ENCODE measurements at regions not wholly inside any gene's neighbourhood (a gene's known extent, or its start where the extent isn't known, plus 50 kb on each side); places are given as distances from the start of the nearest gene placed in this dataset.

- no peaks in the 10 kb centered on the region for H3K4me1 ChIP-seq
- no peak for TF ChIP-seq POLR2AphosphoS5 (IDR thresholded peaks at IDR 0.05; ENCODE audit: insufficient read depth in 1 of 2, low read depth in 1 of 2)
- TF ChIP-seq, protein P1, sequence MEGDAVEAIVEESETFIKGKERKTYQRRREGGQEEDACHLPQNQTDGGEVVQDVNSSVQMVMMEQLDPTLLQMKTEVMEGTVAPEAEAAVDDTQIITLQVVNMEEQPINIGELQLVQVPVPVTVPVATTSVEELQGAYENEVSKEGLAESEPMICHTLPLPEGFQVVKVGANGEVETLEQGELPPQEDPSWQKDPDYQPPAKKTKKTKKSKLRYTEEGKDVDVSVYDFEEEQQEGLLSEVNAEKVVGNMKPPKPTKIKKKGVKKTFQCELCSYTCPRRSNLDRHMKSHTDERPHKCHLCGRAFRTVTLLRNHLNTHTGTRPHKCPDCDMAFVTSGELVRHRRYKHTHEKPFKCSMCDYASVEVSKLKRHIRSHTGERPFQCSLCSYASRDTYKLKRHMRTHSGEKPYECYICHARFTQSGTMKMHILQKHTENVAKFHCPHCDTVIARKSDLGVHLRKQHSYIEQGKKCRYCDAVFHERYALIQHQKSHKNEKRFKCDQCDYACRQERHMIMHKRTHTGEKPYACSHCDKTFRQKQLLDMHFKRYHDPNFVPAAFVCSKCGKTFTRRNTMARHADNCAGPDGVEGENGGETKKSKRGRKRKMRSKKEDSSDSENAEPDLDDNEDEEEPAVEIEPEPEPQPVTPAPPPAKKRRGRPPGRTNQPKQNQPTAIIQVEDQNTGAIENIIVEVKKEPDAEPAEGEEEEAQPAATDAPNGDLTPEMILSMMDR (IDR thresholded peaks at IDR 0.05): no peak
- no peak for TF ChIP-seq POLR2A (IDR thresholded peaks at IDR 0.05)
- H3K27ac ChIP-seq: no peak overlapping the region
- intact Hi-C loops (cut with DNase I): no loop called here
- no peaks in the 10 kb centered on the region for H3K27me3 ChIP-seq
- H3K36me3 ChIP-seq: no peaks in the 10 kb centered on the region
- no peak for DNase-seq (ENCODE audit: extremely low spot score in 2 of 2)
- no peaks in the 10 kb centered on the region for H3K9me3 ChIP-seq
- no peak overlapping the region for H3K4me3 ChIP-seq
Measured at GRCh38 chr4:181258569-181258968, 984.6 kb upstream of the TENM3 start.

GRCh38 chr4:181259081-181259709 lies 984.0 kb upstream of the TENM3 start:
- no peaks in the 10 kb centered on the region for H3K27me3 ChIP-seq
- intact Hi-C loops (cut with DNase I): no loop called here
- no peak overlapping the region for H3K4me3 ChIP-seq
- H3K36me3 ChIP-seq: no peaks in the 10 kb centered on the region
- no peak for TF ChIP-seq POLR2A (IDR thresholded peaks at IDR 0.05)
- TF ChIP-seq POLR2AphosphoS5 (IDR thresholded peaks at IDR 0.05; ENCODE audit: insufficient read depth in 1 of 2, low read depth in 1 of 2): no peak
- TF ChIP-seq, protein P1 (IDR thresholded peaks at IDR 0.05): no peak
- no peaks in the 10 kb centered on the region for H3K9me3 ChIP-seq
- DNase-seq (ENCODE audit: extremely low spot score in 2 of 2): no peak
- no peaks in the 10 kb centered on the region for H3K4me1 ChIP-seq
- no peak overlapping the region for H3K27ac ChIP-seq

GRCh38 chr4:181261279-181261678 lies 981.9 kb upstream of the TENM3 start:
- intact Hi-C loops (cut with DNase I): no loop called here
- Histone ChIP-seq H3K36me3 (no peaks in the 10 kb centered on the region), H3K27me3 (no peaks in the 10 kb centered on the region), H3K4me3 (no peak overlapping the region), H3K27ac (no peak overlapping the region), H3K9me3 (no peaks in the 10 kb centered on the region), H3K4me1 (no peaks in the 10 kb centered on the region)
- TF ChIP-seq POLR2A (IDR thresholded peaks at IDR 0.05): no peak
- TF ChIP-seq POLR2AphosphoS5 (IDR thresholded peaks at IDR 0.05; ENCODE audit: insufficient read depth in 1 of 2, low read depth in 1 of 2): no peak
- TF ChIP-seq, protein P1 (IDR thresholded peaks at IDR 0.05): no peak
- DNase-seq (ENCODE audit: extremely low spot score in 2 of 2): no peak

DNA sequence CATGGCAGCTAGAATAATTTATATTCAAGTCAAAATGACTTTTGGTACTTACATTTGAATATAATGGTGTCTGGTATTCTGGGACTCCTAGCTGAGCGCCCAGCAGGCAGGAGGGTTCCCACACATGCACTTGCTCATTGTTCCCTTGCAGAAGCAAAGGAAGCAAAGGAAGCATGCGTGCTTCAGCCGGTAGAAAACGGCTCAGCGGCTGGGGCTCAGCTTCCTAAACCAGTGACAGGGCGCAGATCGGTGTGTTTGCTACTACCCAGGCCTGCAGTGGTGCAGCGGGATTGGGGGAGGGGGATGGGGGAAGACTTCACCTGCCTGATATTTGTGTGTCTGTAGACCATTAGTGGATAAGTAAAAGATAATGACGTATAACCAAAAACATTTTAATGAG lies 978.3 kb upstream of the TENM3 start:
- TF ChIP-seq POLR2A (IDR thresholded peaks at IDR 0.05): no peak
- TF ChIP-seq, protein P1 (IDR thresholded peaks at IDR 0.05): no peak
- TF ChIP-seq POLR2AphosphoS5 (IDR thresholded peaks at IDR 0.05; ENCODE audit: insufficient read depth in 1 of 2, low read depth in 1 of 2): no peak
- H3K9me3 ChIP-seq: no peaks in the 10 kb centered on the region
- no peak overlapping the region for H3K4me3 ChIP-seq
- no peaks in the 10 kb centered on the region for H3K36me3 ChIP-seq
- intact Hi-C loops (cut with DNase I): no loop called here
- DNase-seq (ENCODE audit: extremely low spot score in 2 of 2): no peak
- H3K27ac ChIP-seq: no peak overlapping the region
- no peaks in the 10 kb centered on the region for H3K27me3 ChIP-seq
- H3K4me1 ChIP-seq: no peaks in the 10 kb centered on the region

DNA sequence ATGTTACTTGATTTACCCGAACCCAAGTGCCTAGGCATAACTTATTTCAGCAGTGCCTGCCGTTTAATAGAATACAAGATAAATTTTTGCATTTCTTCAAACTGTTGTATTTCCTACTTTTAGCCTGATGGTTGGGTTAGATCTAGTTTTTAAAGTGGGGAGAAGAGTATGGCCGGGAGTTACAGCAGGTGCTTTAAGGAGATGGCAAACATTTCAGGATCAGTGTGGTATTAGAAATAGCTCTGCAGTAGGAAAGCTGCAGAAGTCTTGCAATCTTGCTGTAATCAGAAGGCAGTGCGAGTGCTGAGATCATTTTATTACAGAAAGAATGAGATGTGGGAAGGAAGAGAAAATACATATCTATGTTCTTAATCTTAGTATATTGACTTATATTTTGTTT lies 977.8 kb upstream of the TENM3 start:
- Histone ChIP-seq H3K27me3 (no peaks in the 10 kb centered on the region), H3K4me3 (no peak overlapping the region), H3K4me1 (no peaks in the 10 kb centered on the region), H3K36me3 (no peaks in the 10 kb centered on the region), H3K27ac (no peak overlapping the region), H3K9me3 (no peaks in the 10 kb centered on the region)
- intact Hi-C loops (cut with DNase I): no loop called here
- TF ChIP-seq, protein P1 (IDR thresholded peaks at IDR 0.05): no peak
- TF ChIP-seq POLR2A (IDR thresholded peaks at IDR 0.05) (no peak), POLR2AphosphoS5 (IDR thresholded peaks at IDR 0.05; ENCODE audit: insufficient read depth in 1 of 2, low read depth in 1 of 2) (no peak)
- no peak for DNase-seq (ENCODE audit: extremely low spot score in 2 of 2)

All from vagina (tissue), 2 donors.